K562 (cell line): ENCODE measurements at regions not wholly inside any gene's neighbourhood (a gene's known extent, or its start where the extent isn't known, plus 50 kb on each side); places are given as distances from the start of the nearest gene placed in this dataset.

ENCODE experiments used
- ATAC-seq: fragments of 200-7000 bp; cut with Tn5 transposase; 3 replicates; pipeline ENCODE4 v1.9.1; 2020; ENCODE audit warnings: moderate library complexity
- BruUV-seq: library from RNA; stranded (reverse); fragments of 400-500 nt; replicated peaks from 2 replicates; lab custom pipeline; 2021; lab: Mats Ljungman, UMichigan
- CTCF ChIA-PET: fragments of 300-600 bp; formaldehyde crosslinking; extraction: SDS; loops from one replicate; lab custom pipeline; 2021; ENCODE audit warnings: low intra/inter-chr PET ratio; lab: Yijun Ruan, JAX
- POLR2A ChIA-PET: fragments of 300-600, 350-650 bp; sonication (Branson Sonifier 250); formaldehyde crosslinking; extraction: SDS; loops from one replicate; lab custom pipeline; 2021; ENCODE audit warnings: antibody characterized with exemption, inconsistent platforms; lab: Yijun Ruan, JAX
- DNase-seq, 4 experiments: peaks; one replicate each; pipeline versions ENCODE4 v3.0.0 to v3.0.0-alpha.2; 2011 to 2018; ENCODE audit warnings: low spot score in 3 of 4, mixed read lengths in 3 of 4; ENCODE audit errors: extremely low read depth in 1 of 4
- FAIRE-seq: peaks from 2 replicates; lab custom pipeline; 2011; peaks lifted over from hg19 to GRCh38; lab: Jason Lieb, UNC
- H2AFZ ChIP-seq: 2 replicates; pipeline ENCODE4 v1.6.0; 2011; ENCODE audit warnings: low read depth, low read length, control low read depth, inconsistent platforms
- H3K27ac ChIP-seq: fragments of 200-600 bp; 3 replicates; pipeline ENCODE4 v1.8.0; 2011; ENCODE audit warnings: low read depth, mild to moderate bottlenecking, control low read depth, inconsistent platforms, low read length, moderate library complexity, mixed read lengths; ENCODE audit errors: extremely low read depth
- H3K27me3 ChIP-seq, 2 experiments: fragments of 300-600 bp in 1 of 2; 2 replicates in 1 of 2; 3 replicates in 1 of 2; pipeline versions ENCODE4 v1.6.0 to v1.8.0; 2011; ENCODE audit warnings: inconsistent platforms in 2 of 2, low read length in 2 of 2, mild to moderate bottlenecking in 1 of 2, mixed read lengths in 1 of 2, moderate library complexity in 1 of 2; ENCODE audit not compliant: control insufficient read depth in 2 of 2, insufficient read depth in 2 of 2
- H3K36me3 ChIP-seq: fragments of 300-600 bp; 3 replicates; pipeline ENCODE4 v1.8.0; 2011; ENCODE audit warnings: mild to moderate bottlenecking, low read length, inconsistent platforms; ENCODE audit not compliant: control insufficient read depth, insufficient read depth
- H3K4me1 ChIP-seq, 2 experiments: fragments of 200-600 bp in 1 of 2; replicated peaks in 1 of 2; 2 replicates in 1 of 2; 3 replicates in 1 of 2; pipeline versions ENCODE4 v1.5.1 to v1.8.0; 2011; ENCODE audit warnings: inconsistent platforms in 2 of 2, low read length in 2 of 2, mild to moderate bottlenecking in 1 of 2, mixed read lengths in 1 of 2, moderate library complexity in 1 of 2; ENCODE audit not compliant: control insufficient read depth in 2 of 2, insufficient read depth in 2 of 2
- H3K4me2 ChIP-seq: 2 replicates; pipeline ENCODE4 v1.6.1; 2011; ENCODE audit warnings: low read length, control low read depth, inconsistent platforms, mixed read lengths; ENCODE audit not compliant: insufficient read depth
- H3K4me3 ChIP-seq: fragments of 200-600 bp; sonication (generic), shearing (Covaris generic); 2 replicates; pipeline ENCODE4 v1.5.1; 2016; ENCODE audit warnings: control low read depth, inconsistent platforms
- H3K79me2 ChIP-seq: fragments of 200-600 bp; 3 replicates; pipeline ENCODE4 v1.8.0; 2011; ENCODE audit warnings: low read length, inconsistent platforms; ENCODE audit not compliant: control insufficient read depth, insufficient read depth
- H3K9ac ChIP-seq, 2 experiments: 2 replicates each; pipeline versions ENCODE4 v1.6.0 to v1.6.1; 2011; ENCODE audit warnings: low read depth in 2 of 2, low read length in 2 of 2, control low read depth in 1 of 2, inconsistent platforms in 1 of 2, mild to moderate bottlenecking in 1 of 2, mixed read lengths in 1 of 2; ENCODE audit not compliant: insufficient read depth in 1 of 2
- H3K9me1 ChIP-seq: one replicate; pipeline ENCODE4 v1.6.0; 2011; ENCODE audit warnings: inconsistent platforms, mild to moderate bottlenecking, low read length, moderate library complexity; ENCODE audit not compliant: control insufficient read depth, insufficient read depth
- H3K9me3 ChIP-seq: replicated peaks from 2 replicates; pipeline ENCODE4 v1.5.1; 2011; ENCODE audit warnings: low read depth, low read length, inconsistent platforms; ENCODE audit not compliant: control insufficient read depth, insufficient read depth
- H4K20me1 ChIP-seq: replicated peaks from 2 replicates; pipeline ENCODE4 v1.6.1; 2011; ENCODE audit warnings: low read length, inconsistent platforms, mixed read lengths; ENCODE audit not compliant: control insufficient read depth, insufficient read depth
- NR2F6 ChIP-seq: fragments of 450-650 bp; formaldehyde crosslinking; IDR thresholded peaks from 2 replicates; pipeline ENCODE4 v1.4.0; 2020; ENCODE audit warnings: mild to moderate bottlenecking
- ZNF785 ChIP-seq: fragments of 250-450 bp; sonication (Bioruptor Pico); IDR thresholded peaks from 2 replicates; pipeline ENCODE4 v1.4.0; 2020; ENCODE audit warnings: mild to moderate bottlenecking
- WGBS: fragments of 100-300 bp; shearing (Covaris generic); methylation state at CpG from one replicate; pipeline ENCODE4 v1.1.6; 2016; ENCODE audit warnings: low coverage, mixed read lengths; ENCODE audit not compliant: insufficient coverage; ENCODE audit errors: missing lambda C conversion rate; 5-methylcytosine and 5-hydroxymethylcytosine counted together
- in situ Hi-C: fragments of 300-500 bp; cut with MboI; formaldehyde crosslinking; loops from 4 replicates; pipeline ENCODE4 v1.15.0; 2018; ENCODE audit warnings: inconsistent platforms, mixed read lengths
- intact Hi-C: fragments of 100-400 bp; cut with micrococcal nuclease; formaldehyde crosslinking; loops from 2 replicates; pipeline ENCODE4 v1.14.2; 2022
- TF ChIP-seq, protein P1 (sequence below): fragments of 200-800 bp; sonication (Bioruptor generic); IDR thresholded peaks from 2 replicates; pipeline ENCODE4 v1.6.1; 2017; ENCODE audit warnings: missing genetic modification characterization, missing compliant biosample characterization

DNA sequence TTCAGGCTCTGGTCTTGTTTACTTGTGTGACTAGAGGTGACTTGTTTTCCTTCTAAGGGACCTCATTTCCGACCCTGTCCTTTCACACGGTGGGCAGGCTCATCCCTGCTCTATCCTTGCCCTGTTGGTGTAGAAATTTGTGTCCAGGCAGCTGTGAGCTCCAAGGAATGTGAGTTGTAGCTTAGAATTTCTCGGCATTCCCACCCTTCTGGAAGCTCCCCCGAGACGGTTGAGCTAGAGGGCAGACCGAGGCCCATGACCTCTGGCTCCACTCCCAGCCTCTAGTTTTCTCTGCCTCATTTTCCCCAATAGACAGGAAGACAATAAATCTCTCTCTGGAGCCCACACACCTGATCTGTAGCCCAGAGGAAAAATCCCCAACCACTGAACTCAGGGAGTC, 100.9 kb downstream of the NAV1 start (continued):
- TF ChIP-seq, protein P1, sequence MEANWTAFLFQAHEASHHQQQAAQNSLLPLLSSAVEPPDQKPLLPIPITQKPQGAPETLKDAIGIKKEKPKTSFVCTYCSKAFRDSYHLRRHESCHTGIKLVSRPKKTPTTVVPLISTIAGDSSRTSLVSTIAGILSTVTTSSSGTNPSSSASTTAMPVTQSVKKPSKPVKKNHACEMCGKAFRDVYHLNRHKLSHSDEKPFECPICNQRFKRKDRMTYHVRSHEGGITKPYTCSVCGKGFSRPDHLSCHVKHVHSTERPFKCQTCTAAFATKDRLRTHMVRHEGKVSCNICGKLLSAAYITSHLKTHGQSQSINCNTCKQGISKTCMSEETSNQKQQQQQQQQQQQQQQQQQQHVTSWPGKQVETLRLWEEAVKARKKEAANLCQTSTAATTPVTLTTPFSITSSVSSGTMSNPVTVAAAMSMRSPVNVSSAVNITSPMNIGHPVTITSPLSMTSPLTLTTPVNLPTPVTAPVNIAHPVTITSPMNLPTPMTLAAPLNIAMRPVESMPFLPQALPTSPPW, result no peak
- TF ChIP-seq, all 486 proteins: peak for 0

GRCh38 chr1:201640624-201641023, 101.7 kb downstream of the NAV1 start:
- in situ Hi-C loops (no loop called here), intact Hi-C loops (no loop called here)
- ChIA-PET CTCF (no interaction called here), POLR2A (interaction anchor here (1.1 to 1.7 kb wide), 6 partner anchors 9 to 22 kb away, joined by 4 to 8 read pairs (median 4); no protein-coding TSS in a partner anchor)
- ATAC-seq (no peak), FAIRE-seq (no peak)
- H4K20me1 ChIP-seq, result no peaks in the 10 kb centered on the region
- no peaks in the 10 kb centered on the region for H3K9me1 ChIP-seq
- H3K9me3 ChIP-seq, result no peaks in the 10 kb centered on the region
- H3K4me2 ChIP-seq, result no peak overlapping the region
- no peaks in the 10 kb centered on the region for H3K36me3 ChIP-seq
- no peak overlapping the region for H2AFZ ChIP-seq
- no peaks in the 10 kb centered on the region for H3K79me2 ChIP-seq
- H3K4me3 ChIP-seq, result no peak overlapping the region
- no peaks in the 10 kb centered on the region for H3K27me3 ChIP-seq
- H3K4me1 ChIP-seq, result peaks cover 11 to 25% of the 10 kb centered on the region in 2 experiments; a peak in 4 of 5 replicates
- 45% methylated on average over 6 of the region's 6 CpGs for WGBS
- H3K9ac ChIP-seq, result no peak overlapping the region
- H3K27ac ChIP-seq, result no peak overlapping the region
- TF ChIP-seq NR2F6 (no peak), ZNF785 (CRISPR knock-in tag) (no peak)
- TF ChIP-seq, all 486 proteins: peak for 0
- no peak for DNase-seq
- no TSS peak for BruUV-seq
